Choroid plexus epithelial cell (primary cell): ENCODE measurements at regions not wholly inside any gene's neighbourhood (a gene's known extent, or its start where the extent isn't known, plus 50 kb on each side); places are given as distances from the start of the nearest gene placed in this dataset.
A peak's percentile ranks its signal among the peaks of the same experiment; 100 is the strongest.
"Not testable (repeated sequence)": the region's sequence is repeated elsewhere in the genome, so short reads cannot be mapped to it uniquely, and the experiment has no call there.

Source experiments
- DNase-seq: peaks from one replicate; pipeline ENCODE4 v3.0.0-alpha.2; 2010; ENCODE audit warnings: low read depth
- H3K4me3 ChIP-seq: 2 replicates; pipeline ENCODE4 v1.5.1; 2011; ENCODE audit warnings: low read depth, mild to moderate bottlenecking, control low read depth, low read length, moderate library complexity
- TF ChIP-seq, protein P1 (sequence below): conservative IDR thresholded peaks from 2 replicates; pipeline ENCODE4 v1.5.1; 2011; ENCODE audit warnings: low read depth, mild to moderate bottlenecking, control low read depth, inconsistent platforms, low read length, moderate library complexity

GRCh38 chr3:150127011-150127490 lies 156.4 kb upstream of the PFN2 start:
- no peak overlapping the region for H3K4me3 ChIP-seq
- TF ChIP-seq, protein P1, sequence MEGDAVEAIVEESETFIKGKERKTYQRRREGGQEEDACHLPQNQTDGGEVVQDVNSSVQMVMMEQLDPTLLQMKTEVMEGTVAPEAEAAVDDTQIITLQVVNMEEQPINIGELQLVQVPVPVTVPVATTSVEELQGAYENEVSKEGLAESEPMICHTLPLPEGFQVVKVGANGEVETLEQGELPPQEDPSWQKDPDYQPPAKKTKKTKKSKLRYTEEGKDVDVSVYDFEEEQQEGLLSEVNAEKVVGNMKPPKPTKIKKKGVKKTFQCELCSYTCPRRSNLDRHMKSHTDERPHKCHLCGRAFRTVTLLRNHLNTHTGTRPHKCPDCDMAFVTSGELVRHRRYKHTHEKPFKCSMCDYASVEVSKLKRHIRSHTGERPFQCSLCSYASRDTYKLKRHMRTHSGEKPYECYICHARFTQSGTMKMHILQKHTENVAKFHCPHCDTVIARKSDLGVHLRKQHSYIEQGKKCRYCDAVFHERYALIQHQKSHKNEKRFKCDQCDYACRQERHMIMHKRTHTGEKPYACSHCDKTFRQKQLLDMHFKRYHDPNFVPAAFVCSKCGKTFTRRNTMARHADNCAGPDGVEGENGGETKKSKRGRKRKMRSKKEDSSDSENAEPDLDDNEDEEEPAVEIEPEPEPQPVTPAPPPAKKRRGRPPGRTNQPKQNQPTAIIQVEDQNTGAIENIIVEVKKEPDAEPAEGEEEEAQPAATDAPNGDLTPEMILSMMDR, result no peak
- no peak for DNase-seq

- TF ChIP-seq, protein P1, result no peak
- no peak for DNase-seq
- no peak overlapping the region for H3K4me3 ChIP-seq
Observed at GRCh38 chr3:150124142-150124541, 153.4 kb upstream of the PFN2 start.

DNA sequence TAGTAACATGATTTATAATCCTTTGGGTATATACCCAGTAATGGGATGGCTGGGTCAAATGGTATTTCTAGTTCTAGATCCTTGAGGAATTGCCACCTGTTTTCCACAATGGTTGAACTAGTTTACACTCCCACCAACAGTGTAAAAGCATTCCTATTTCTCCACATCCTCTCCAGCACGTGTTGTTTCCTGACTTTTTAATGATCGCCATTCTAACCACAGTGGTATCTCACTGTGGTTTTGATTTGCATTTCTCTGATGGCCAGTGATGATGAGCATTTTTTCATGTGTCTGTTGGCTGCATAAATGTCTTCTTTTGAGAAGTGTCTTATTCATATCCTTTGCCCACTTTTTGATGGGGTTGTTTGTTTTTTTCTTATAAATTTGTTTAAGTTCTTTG lies 152.6 kb upstream of the PFN2 start:
- not testable (repeated sequence) for DNase-seq, H3K4me3 ChIP-seq

DNA sequence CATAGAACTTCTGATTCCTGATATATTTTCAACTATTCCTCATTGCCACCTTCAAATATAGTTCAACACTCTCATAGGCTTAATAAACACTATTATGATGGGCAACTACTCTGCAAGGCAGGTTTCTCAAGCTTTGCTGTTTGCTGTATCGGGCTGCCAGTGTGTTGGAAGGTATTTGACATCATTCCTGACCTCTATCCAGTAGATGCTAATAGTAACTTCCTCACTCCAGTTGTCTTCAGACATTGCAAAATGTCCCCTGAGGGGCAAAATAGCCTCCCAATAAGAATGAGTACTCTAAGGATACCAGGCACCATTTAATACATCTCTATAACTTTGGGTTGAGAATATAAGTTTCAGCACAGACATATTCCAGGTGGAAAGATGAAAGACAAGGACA lies 147.5 kb upstream of the PFN2 start:
- TF ChIP-seq, protein P1, result no peak
- H3K4me3 ChIP-seq, result no peak overlapping the region
- DNase-seq, result no peak

GRCh38 chr3:150117076-150117475 lies 146.4 kb upstream of the PFN2 start:
- TF ChIP-seq, protein P1, result no peak
- DNase-seq, result no peak
- H3K4me3 ChIP-seq, result no peak overlapping the region

- no peak for DNase-seq
- TF ChIP-seq, protein P1, result no peak
- no peak overlapping the region for H3K4me3 ChIP-seq
Observed at GRCh38 chr3:150116196-150116595, 145.5 kb upstream of the PFN2 start.

GRCh38 chr3:150114873-150115540 lies 144.3 kb upstream of the PFN2 start:
- TF ChIP-seq, protein P1, result no peak
- H3K4me3 ChIP-seq, result no peak overlapping the region
- DNase-seq, result peak; percentile 61
